Right renal cortex interstitium (tissue), 3 donors: ENCODE measurements at regions not wholly inside any gene's neighbourhood (a gene's known extent, or its start where the extent isn't known, plus 50 kb on each side); places are given as distances from the start of the nearest gene placed in this dataset.

ENCODE experiments used
- DNase-seq, 3 donors: peaks; one replicate each; pipeline ENCODE4 v3.0.0-alpha.2; 2013; ENCODE audit warnings: low read depth in 3 of 3, low spot score in 2 of 3

DNA sequence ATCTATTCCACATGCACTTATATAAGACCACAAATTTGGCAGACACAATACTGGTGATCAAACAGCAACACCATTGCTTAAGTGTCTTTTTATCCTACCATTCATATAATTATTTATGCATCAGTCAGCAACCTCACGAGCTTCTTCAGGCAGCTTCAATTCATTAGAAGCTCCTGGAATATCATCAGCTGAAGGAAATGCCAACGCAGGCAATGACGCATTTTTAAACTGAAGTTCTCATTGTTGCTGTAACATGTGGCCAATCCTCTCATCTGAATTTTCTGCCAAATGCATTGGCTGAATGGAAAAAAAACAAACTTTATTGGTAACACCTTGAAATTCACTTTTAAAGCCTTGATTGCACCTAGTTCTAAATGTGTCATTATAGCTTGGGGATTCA, 376.4 kb upstream of the RGMB start:
- DNase-seq, result no peak

DNA sequence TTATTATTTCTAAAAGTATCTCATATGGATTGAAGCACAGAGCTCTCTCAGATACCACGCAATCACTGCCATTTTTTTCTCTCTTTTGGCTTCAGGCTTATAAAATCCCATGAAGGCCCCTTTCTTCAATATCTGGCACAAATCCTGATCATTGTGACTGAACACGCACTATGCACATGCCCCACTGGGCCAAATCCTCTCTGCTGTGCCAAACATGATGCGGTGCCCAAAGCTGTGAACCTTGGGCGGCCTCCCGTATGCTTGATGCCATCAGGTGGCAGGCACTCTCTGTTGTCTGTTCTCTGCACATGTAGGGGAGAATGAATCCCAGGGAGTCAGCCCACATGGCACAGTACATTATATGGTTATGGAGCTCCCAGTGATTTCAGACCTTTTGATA, 375.0 kb upstream of the RGMB start:
- no peak for DNase-seq

DNA sequence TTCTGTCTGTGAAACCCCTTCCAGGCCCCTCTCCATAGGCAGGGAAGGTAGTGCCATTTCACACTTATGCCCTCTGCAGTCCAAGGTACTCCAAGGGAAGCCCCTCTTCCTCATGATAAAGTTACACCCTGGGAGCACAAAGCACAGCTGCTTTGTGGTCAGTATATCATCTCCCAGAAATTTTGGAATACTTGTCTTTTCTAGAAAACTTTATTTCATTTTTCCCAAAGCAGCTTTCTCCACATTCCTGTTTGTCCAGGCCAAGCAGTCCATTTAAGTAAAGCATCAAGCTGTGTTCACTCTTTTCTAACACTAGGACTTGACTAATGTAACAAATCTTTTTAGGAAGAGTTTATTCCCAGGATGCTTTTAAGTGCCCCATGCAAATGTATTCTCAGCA, 371.8 kb upstream of the RGMB start:
- no peak for DNase-seq

DNA sequence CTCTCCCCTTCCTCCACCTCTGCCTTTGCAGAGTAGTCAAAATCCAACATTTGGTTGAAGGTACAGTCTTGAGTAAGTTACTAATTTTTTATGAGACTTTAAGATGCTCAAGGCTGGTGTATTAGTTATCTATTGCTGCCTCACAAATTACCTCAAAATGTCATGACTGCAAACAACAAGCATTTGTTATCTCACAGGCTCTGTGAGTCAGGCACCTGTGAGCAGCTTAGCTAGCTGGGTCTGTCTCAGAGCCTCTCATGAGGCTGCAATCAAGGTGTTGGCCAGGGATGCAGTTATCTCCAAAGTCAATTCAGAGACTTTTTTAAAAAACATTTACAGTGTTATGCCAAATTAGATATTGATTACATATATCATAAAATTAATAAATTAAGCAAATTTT, 371.3 kb upstream of the RGMB start:
- DNase-seq, result no peak

DNA sequence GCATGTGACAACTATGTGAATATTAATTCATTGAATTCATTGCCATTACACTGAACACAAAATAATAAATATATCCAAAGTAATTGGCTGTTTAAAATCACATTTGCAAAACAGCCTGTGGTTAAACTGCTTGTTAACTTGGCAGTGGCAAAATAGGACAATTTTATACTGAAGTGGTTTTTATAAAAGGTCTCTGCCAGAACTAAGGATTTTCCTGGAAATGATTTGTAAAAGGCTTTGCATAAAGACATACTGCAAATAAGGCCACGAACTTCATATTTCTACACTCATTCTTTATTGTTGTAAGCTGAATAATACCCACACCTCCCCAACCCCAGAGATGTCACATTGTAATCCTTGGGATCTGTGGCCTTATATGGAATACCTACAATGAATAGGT, 370.3 kb upstream of the RGMB start:
- no peak for DNase-seq

DNA sequence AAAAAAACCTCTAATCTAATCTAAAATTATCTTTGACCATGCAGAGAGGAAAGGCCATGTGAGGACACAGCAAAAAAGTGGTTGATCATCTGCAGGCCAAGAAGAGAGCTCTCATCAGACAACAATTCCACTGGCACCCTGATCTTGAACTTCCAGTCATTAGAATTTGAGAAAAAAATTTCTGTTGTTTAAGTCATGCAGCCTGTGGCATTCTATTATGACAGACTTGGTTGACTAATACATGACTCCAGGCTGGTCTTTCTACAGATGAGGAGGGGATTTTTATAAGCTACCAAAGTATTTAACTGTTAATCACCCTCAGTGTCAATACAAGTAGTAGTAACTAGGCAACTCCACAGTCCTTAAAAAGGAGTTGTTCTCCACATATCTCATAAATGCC, 358.5 kb upstream of the RGMB start:
- DNase-seq, result no peak

DNA sequence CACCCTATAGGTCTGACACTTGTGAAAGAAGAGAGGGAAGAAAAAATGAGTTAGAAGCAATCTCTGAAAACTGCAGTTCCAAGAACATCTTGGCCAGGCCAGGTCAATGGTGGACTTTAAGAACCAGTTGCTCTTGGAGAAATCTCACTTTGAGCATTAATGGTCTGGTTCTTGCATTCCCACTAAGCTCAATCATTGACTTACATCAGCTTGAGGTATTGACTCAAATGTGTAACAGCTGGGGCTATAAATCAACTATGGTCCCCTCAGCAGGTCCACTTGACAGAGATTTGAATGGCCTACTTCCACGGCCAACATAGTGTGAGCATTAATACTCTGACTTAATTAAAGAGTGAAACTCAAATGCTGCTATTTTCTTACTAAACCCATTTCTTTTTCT, 357.8 kb upstream of the RGMB start:
- no peak for DNase-seq

DNA sequence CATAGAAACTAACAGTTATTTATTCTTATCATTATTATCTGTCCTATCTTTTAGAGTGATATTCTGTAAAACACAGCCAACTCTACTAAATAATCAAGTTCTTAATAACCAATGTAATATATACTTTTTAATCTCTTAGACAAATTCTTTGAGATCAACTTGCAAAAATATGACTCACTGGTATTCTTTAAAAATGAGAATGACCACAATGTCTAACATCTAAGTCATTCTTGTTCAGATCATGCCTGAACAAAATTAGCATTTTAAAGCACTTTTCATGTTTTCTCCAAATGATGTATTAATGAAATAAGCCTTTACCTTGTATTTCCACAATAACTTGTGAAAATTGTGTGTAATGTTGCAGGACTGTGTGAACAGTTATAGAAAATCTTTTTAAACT, 356.9 kb upstream of the RGMB start:
- DNase-seq, result no peak

DNA sequence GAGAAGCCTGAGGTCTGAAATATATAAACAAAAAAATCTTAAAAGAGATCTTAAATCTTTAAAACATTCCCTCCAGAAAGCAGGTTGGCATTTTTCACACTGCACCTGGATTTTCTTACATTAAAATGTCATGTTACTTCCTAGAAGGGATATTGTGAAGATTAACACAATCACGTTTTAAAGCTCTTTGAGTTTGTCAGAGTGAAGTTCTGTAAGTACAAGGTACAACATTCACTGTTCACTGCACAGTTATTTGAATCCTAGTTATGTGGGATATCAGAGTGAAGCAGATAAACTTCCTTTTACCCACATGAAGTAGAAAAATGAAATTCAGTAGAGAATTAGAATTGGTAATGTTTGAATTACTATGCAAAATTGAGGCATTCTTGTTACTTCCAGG, 353.6 kb upstream of the RGMB start:
- DNase-seq, result no peak

DNA sequence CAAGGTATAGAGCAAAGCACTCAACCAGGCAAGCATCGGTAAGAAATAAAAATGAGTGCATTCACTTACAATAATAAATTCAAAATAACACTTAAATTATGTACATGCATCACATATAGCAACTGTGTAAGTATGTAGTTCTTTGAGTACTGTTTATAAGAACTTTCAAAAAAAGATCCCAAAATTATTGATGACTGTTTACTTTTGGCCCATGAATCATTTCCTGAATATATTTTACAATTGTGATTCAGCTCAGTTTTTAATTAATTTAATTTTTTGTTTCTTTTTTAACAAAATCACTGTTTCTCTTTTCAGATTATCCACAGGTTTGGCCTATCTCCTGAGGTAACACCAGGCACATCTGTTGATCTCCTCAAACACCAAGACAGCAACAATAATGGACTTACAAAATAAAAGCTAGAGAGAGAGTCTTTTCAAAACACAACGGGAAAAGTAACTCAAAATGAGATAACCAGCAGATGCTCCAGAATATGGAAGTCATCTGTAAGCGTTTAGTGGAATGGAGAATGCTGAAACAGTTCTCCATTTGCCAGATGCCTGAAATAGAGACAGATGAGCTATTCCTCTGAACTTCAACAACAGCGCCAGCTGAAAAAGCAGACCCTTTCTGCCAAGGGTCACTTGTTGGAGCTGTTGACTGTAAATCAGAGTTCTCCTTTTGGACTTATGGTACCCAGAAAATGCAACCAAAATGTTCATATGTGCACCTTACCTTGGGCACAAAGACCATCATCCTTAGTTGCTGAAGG, 348.6 kb upstream of the RGMB start:
- DNase-seq, result peak in 2 of 3 donors; percentile 29 to 35

DNA sequence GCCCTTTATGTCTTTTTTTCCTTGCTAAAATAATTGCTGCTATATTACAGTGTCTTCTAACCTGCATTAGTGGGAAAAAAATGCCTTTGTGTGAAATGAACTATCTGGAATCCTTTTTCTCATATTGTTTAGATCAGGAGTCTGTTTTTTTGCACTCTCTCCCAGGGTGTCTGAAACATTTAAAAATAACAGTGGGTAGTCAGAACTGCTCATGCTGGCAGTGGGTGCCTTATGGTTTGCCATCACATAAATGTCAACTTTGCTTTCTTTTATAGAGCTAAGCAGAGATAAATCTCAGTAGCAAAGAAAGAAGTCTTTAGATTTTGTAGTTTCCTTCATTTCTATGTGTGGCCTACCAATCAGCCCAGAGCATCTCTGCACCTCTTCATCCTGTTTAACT, 347.8 kb upstream of the RGMB start:
- DNase-seq, result no peak

DNA sequence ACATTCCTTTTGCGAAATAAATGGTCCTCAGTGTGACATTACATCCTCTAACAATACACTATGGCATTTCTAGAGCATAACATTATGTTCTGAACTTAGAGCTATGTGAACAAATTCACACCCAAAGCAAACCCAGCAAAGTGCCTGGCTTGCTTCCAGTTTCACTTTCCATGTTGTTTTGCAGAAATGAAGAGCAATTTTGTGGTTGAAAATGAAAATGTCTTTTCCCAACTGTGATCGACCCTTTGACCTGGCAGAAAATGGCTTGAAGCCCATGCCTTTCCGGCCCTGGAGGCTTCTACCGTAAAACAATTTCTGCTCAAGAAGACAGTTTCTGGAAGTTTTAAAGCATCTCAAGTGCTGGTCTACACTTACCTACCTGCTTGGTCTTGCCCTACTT, 344.7 kb upstream of the RGMB start:
- no peak for DNase-seq

DNA sequence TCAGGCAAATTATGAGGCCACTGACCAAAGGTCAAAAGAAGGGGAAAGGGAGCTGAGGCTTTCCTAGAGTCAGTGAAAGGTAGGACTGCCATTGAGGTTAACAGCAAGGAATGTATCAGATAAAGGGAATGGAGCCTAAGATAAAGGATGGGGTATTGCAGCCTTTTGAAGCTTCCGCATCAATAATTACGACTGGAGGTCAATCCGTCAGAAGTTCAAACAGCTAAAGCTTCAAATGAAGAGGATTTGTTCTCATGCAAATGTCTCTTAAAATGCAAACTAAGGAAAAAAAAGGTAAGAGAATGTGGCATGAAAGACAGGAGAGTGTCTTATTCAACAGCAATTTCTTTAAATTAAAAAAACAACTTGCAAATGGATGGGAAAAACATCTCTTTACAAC, 341.1 kb upstream of the RGMB start:
- DNase-seq, result no peak

DNA sequence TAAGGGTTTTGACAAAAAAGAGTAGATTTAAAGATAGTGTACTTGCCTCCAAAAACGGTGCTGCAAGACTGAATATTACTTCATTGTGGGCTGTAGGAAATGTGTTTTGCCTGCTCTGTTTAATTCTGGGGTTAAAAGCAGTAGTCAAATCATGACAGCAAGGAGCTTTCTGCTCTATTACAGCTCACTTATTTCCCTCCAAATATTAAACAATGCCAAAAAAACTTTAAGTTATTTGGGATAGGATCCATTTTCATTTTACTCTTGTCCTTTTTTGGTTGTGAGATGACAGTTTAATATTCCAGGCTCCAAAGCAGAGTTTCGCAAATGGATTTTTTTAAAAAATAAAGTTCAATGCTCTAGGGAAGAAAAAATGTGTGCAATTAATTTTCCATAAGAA, 340.4 kb upstream of the RGMB start:
- no peak for DNase-seq

DNA sequence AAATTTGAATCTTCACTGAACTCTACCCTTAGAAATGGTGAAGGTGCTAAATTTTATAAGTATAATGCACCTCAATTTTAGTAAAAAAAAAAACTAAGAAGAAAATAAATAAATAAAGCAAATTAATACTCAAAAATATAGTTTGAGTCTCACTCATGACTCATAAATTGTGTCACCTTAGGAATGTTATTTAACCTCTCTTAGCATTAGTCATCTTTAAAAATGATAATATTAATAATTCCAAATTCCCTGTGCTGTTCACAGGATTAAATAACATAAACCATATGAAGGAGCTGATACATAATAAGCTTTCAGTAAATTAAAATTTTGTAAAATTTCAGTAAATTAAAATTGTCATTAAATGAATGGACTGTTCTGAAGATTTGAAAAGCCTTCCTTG, 339.8 kb upstream of the RGMB start:
- no peak for DNase-seq

DNA sequence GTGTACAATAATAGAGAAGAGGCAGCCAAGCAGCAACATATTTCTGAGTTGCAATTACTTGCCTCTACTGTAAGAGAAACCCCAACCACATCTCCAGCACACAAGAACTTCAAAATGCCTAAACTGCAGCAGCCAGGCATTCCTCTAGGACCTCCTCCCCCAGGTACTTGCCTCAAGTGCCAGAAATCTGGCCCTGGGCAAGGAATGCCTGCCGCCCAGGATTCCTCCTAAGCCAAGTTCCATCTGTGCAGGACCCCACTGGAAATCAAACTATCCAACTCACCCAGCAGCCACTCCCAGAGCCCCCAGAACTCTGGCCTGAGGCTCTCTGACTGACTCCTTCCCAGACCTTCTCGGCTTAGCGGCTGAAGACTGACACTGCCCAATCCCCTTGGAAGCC, 336.8 kb upstream of the RGMB start:
- DNase-seq, result no peak

DNA sequence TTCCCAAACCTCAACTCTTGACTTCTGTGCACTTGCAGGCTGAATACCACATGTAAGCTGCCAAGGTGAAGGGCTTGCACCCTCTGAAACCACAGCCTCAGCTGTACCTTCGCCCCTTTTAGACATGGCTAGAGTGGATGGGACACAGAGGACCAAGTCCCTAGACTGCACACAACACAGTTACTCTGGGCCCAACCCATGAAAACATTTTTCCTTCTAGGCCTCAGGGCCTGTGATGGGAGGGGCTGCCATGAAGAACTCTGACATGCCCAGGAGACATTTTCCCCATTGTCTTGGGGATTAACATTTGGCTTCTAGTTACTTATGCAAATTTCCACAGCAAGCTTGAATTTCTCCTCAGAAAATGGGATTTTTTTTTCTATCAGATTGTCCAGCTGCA, 331.0 kb upstream of the RGMB start:
- DNase-seq, result no peak

DNA sequence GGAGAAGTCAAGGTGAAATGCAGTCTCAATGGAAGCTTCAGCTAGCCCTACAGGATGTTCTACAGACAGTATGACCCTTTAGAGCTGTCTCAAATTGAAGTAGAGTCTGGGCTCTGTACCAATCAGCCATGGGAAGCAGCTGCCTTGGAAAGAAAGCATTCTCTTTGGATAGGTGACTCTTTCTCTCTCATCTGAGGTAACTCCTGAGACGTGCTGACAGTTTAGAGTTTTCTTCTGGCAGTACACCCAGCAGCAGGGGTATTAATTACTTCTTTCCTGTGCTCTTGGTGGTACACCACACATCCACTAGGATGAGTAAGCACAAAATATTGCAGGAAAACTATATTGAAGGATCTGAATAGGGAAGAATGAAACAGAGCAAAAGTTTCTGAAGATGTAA, 329.6 kb upstream of the RGMB start:
- no peak for DNase-seq

DNA sequence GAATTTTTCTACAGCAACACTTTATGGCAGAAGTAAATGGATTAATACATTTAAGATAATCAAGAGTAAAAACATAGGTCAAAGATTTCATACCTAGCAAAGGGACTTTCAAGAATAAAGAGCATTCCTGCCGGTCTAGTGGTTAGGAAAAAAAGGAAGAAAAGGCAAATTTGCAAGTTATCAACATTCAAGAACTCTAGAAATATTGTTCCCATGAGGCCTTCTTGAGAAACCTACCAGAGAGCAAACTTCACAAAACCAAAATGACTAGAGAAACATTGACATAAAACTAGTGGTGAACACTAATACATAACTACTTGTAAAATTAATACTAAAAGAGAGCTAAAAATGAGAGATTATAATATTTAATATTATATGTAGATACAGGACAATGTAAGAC, 320.2 kb upstream of the RGMB start:
- no peak for DNase-seq

DNA sequence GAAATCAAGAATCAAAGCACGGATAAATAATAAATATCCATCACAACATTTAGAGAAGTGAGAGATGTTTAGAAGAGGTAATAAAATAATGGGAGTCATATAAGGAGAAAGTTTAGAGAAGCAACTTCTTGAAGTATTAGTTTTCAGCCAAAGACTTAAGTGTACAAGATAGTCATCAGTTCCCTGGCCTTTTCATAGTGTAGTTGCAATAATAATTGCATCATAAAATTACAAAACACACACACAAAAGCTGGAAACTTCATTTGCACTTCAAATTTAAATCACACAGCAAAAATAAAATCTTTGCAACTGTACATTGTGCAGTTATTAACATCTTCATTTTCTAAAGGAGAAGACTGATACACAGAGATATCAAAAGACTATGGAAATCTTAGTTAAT, 319.1 kb upstream of the RGMB start:
- no peak for DNase-seq

DNA sequence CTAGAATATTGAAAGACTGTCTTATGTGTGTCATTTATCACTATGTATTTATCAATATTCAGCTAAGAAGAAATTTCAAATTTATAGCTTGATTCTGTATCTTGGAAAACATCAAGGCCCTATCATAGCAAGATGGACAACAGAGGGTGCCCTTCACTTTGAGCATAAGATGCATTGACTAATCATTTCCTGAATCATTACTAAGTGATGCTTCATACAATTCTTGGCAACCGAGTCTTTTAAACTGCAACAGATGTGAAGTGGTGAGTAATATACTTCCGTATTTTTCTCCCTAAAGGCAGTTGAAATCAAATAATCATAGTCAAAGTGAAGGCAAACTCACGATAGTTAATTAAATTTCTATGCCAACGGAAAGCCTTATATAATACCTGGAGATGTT, 318.6 kb upstream of the RGMB start:
- DNase-seq, result no peak

DNA sequence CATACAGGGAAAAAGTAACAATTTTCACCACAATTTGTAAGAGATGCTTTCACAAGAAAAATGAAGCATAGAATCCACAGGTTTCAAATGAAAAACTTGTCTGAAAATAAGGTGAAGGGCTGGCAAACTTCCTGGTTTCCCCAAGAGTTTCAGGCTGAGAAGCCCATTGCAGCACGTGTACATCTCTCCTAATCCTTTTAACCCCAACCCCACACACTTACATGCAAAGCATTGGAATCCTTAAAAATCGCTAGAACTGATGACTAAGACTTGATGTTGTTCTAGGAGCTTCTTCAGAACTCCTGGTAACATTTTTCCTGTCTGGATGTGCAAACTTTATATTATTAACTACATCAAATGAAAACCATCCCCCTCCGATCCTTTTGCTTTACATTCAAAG, 317.8 kb upstream of the RGMB start:
- no peak for DNase-seq

DNA sequence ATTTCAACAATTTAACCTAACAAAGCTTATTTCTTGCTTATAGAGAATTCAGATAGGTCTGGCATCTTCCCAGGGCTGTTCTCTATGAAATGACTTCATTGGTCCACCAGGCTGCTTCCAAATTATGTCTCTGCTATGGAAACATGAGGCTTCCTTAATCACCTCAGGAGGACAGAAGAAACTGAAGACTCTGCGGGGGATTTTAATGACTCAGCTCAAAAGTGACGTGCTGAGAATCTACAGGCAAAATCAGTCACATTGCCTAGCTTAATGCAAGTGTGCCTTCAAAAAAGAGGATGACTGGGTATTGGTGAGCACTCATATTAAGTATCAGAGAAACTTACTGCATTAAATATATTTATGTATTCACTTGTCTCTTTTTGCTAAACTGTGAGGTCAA, 315.5 kb upstream of the RGMB start:
- no peak for DNase-seq
